GM18951 (cell line): ENCODE measurements at regions not wholly inside any gene's neighbourhood (a gene's known extent, or its start where the extent isn't known, plus 50 kb on each side); places are given as distances from the start of the nearest gene placed in this dataset.

ENCODE experiments used
- POLR2A ChIP-seq: IDR thresholded peaks from 4 replicates; pipeline ENCODE4 v1.6.1; 2011; ENCODE audit warnings: mild to moderate bottlenecking; ENCODE audit not compliant: insufficient read length, insufficient read depth; ENCODE audit errors: extremely low read depth
- in situ Hi-C: fragments of 300-500 bp; cut with MboI; formaldehyde crosslinking; loops from one replicate; pipeline ENCODE4 v1.12.0; 2022; ENCODE audit warnings: low sequenced_read_pairs, mixed read lengths, inconsistent platforms; ENCODE audit not compliant: unreplicated experiment

DNA sequence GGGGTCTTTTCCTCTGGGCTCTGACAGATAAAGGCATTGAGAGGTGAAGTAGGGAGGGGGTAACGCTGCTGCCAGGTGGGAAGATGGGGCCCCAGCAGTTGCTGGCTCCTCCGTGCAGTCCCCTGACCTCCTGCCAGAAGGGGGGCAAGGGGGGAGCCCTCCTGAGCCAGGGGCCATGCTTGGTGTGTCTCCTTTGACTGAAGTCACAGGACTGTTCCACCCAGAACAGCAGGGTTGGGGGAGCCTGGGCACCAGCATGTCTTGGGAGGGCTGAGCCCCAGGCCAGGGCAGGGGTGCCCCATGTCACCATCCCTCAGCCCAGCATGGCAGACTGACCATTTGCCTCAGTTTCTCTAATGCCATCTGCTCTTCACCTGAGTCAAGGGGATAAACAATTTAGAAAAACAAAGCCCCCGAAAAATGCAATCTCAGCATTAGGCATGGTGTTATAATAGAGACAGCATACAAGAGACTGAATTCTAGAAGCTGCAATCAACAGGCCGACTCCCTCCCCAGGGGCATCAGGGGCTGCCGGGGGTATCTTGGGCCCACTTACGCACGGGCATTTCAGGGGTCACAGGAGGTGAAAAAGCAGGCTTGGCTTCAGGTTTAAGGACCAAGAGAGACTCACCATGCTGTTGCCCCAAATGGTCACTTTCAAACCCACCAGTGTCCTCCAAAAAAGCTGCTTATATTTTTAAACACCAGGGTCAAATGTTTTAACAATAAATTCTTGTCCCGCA is 108.6 kb upstream of the GPR26 start:
- in situ Hi-C loops = no loop called here
- no peak for TF ChIP-seq POLR2A

DNA sequence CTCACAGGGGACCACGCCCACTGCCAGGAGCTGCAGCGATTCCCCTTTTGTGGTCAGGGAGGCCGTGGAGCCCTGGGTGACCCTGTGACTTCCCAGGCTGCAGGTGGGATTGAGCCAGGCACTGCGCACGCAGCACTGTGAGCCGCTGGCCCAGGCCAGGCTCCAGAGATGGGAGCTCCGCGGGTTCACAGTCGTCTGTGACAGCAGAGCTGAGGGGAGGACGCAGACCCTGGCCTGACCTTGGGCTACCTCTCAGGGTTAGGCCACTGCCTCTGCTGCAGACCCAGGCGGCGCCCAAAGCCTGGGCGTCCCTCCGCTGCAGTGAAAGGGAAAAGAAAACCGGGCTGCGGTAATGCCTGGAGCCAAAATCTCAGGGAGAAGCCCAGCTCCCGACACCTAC is 107.5 kb upstream of the GPR26 start:
- no peak for TF ChIP-seq POLR2A
- in situ Hi-C loops = no loop called here

DNA sequence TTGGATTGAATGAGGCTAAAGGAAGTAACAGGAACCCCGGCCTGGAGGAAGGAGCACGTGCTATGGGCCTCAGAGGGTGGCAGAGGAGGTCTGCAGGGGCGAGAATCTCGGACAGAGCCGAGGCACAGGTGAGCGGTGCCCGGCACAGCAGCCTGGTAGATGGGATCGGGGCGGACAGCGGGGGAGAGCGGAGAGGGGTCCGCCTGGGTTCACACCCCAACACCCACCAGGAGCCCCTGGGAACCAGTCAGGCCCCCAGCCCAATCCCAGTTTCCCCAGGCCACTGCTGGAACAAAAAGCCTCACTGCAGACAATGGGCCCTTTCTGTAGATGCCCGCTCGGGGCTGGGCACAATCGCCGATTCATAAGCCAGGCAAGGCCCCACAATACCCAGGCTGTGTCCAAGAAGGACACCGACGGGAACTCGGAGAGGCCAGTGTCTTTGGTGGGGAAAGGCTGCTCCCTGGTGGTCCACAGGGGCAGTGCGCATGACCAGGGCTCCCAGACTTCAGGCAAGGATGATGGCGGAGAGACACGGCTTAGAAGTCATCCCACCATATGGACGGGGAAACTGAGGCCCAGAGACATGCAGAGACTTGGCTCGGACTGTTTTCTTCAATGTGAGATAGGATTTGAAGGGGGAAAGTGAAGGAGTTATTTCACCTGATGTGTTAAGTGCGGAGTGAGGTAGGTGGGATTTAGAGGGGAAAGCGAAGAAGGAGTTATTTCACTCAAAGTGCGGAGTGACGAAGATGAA is 106.9 kb upstream of the GPR26 start:
- TF ChIP-seq POLR2A = no peak
- in situ Hi-C loops = no loop called here

DNA sequence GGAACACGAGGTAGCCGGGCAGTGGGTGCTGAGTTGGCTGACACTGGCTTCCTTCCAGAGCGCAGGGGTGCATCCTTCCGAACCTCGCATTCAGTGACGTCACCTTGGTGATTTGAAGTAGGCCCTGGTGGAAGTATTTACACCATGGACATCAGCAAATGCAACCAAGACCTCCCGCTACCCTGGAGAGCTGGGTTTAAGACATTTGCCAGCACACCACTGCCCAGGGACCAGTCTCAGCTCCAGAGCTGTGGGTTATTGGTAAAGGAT is 106.4 kb upstream of the GPR26 start:
- TF ChIP-seq POLR2A = no peak
- in situ Hi-C loops = loop anchor here (5.0 to 10.0 kb wide), 2 partner anchors 432 to 525 kb away; no protein-coding TSS in a partner anchor

DNA sequence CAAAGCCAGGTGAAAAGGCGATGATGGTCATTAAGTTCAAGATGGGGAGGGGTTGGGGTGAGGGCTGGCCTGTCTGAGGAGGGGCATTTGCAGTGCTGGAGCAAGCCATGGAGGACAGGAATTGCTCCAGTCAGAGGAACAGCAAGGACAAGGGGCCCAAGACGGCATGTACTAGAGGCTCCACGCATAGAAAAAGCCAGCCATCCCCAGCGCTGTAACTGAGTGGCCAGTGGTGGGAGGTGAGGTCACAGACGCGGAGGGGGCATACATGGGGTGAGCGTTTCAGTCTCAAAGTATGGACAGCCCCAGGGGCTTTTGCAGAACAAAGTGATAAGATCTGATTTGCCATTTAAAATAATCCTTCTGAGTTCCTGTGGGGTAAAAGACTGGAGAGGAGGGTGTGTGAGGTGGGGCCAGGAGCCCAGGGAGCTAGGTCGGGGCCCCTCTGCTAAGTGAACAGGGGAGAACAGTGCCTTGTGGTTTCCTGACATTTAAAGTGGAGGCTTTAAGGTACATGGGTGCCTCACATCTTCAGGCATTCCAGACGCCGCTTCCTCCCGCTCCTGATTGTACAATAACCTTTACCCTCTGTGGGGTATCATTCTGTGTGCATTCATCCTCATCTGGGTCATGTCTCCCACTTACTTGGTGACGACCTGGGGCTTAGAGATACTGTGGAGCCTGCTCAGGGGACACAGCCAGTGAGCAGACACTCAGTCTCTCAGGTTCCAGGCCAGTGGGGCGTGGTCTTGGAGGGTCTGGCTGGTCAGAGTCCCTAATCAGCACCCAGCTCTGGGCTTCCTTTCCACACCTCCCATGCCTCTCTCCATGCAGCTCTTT is 105.6 kb upstream of the GPR26 start:
- in situ Hi-C loops = loop anchor here (5.0 to 10.0 kb wide), 2 partner anchors 433 to 526 kb away; no protein-coding TSS in a partner anchor
- no peak for TF ChIP-seq POLR2A

GRCh38 chr10:123561141-123561440 is 105.1 kb upstream of the GPR26 start:
- TF ChIP-seq POLR2A = no peak
- in situ Hi-C loops = loop anchor here (5.0 to 10.0 kb wide), 2 partner anchors 434 to 526 kb away; no protein-coding TSS in a partner anchor

GRCh38 chr10:123562387-123562786 is 103.8 kb upstream of the GPR26 start:
- no peak for TF ChIP-seq POLR2A
- in situ Hi-C loops = loop anchor here (5.0 to 10.0 kb wide), 2 partner anchors 435 to 528 kb away; no protein-coding TSS in a partner anchor

- in situ Hi-C loops = loop anchor here (5.0 to 10.0 kb wide), 2 partner anchors 436 to 528 kb away; no protein-coding TSS in a partner anchor
- no peak for TF ChIP-seq POLR2A
These were observed 103.2 kb upstream of the GPR26 start for GRCh38 chr10:123562811-123563580.

- in situ Hi-C loops = loop anchor here (5.0 to 10.0 kb wide), 2 partner anchors 436 to 529 kb away; no protein-coding TSS in a partner anchor
- TF ChIP-seq POLR2A = no peak
These were observed 102.6 kb upstream of the GPR26 start for GRCh38 chr10:123563581-123563855.

- in situ Hi-C loops = loop anchor here (5.0 to 10.0 kb wide), 2 partner anchors 437 to 529 kb away; no protein-coding TSS in a partner anchor
- no peak for TF ChIP-seq POLR2A
These were observed 102.2 kb upstream of the GPR26 start for GRCh38 chr10:123563994-123564393.

DNA sequence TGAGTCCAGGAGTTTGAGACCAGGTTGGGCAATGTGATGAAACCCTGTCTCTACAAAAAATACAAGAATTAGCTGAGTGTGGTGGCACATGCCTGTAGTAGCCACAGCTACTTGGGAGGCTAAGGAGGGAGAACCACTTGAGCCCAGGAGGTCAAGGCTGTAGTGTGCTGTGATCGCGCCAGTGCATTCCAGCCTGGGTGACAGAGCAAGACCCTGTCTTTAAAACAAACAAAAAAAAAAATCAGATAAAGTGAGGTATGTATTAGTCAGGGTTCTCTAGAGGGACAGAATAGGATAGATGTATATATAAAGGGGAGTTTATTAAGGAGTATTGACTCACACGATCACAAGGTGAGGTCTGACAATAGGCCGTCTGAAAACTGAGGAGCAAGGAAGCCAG is 101.5 kb upstream of the GPR26 start:
- in situ Hi-C loops = loop anchor here (5.0 to 10.0 kb wide), 2 partner anchors 437 to 530 kb away; no protein-coding TSS in a partner anchor
- TF ChIP-seq POLR2A = no peak
